PC-3 (cell line): ENCODE measurements at regions not wholly inside any gene's neighbourhood (a gene's known extent, or its start where the extent isn't known, plus 50 kb on each side); places are given as distances from the start of the nearest gene placed in this dataset.

Experiments used
- ATAC-seq: fragments of 200-7000 bp; cut with Tn5 transposase; 2 replicates; pipeline ENCODE4 v1.9.1; 2020; ENCODE audit warnings: mild to moderate bottlenecking, moderate library complexity
- BruUV-seq: library from RNA; stranded (reverse); fragments of 400-500 nt; replicated peaks from 2 replicates; lab custom pipeline; 2021; lab: Mats Ljungman, UMichigan
- CTCF ChIA-PET: fragments of 300-600 bp; sonication (Branson Sonifier 250); formaldehyde crosslinking; loops from one replicate; lab custom pipeline; 2022; ENCODE audit warnings: antibody characterized with exemption; lab: Charles Lee
- POLR2A ChIA-PET: fragments of 300-600 bp; sonication (Branson Sonifier 250); formaldehyde crosslinking; loops from one replicate; lab custom pipeline; 2022; ENCODE audit warnings: antibody characterized with exemption; ENCODE audit not compliant: unreplicated experiment; lab: Charles Lee
- DNase-seq: peaks from one replicate; pipeline ENCODE4 v3.0.0-alpha.2; 2015
- H2AFZ ChIP-seq: fragments of 300-600 bp; sonication (generic); 2 replicates; pipeline ENCODE4 v1.6.0; 2016; ENCODE audit warnings: antibody characterized with exemption, low read length
- H3F3A ChIP-seq: fragments of 300-600 bp; sonication (generic); one replicate; pipeline ENCODE4 v1.6.0; 2017; ENCODE audit warnings: antibody characterized with exemption, low read length, control low read depth, mild to moderate bottlenecking; ENCODE audit not compliant: unreplicated experiment
- H3K27ac ChIP-seq: fragments of 300-600 bp; sonication (generic); 2 replicates; pipeline ENCODE4 v1.5.1; 2016; ENCODE audit warnings: mild to moderate bottlenecking, low read length
- H3K27me3 ChIP-seq: fragments of 300-600 bp; sonication (generic); 2 replicates; pipeline ENCODE4 v1.6.1; 2016; ENCODE audit warnings: low read length, mixed read lengths
- H3K36me3 ChIP-seq: fragments of 300-600 bp; sonication (generic); 2 replicates; pipeline ENCODE4 v1.6.1; 2016; ENCODE audit warnings: low read depth, mixed run types, low read length, mixed read lengths
- H3K4me1 ChIP-seq: fragments of 300-600 bp; sonication (generic); 2 replicates; pipeline ENCODE4 v1.5.1; 2016; ENCODE audit warnings: low read length; ENCODE audit not compliant: insufficient read depth
- H3K4me2 ChIP-seq: fragments of 300-600 bp; sonication (generic); 2 replicates; pipeline ENCODE4 v1.6.0; 2016; ENCODE audit warnings: low read length
- H3K4me3 ChIP-seq: fragments of 300-600 bp; sonication (generic); 2 replicates; pipeline ENCODE4 v1.5.1; 2016; ENCODE audit warnings: mild to moderate bottlenecking, low read length, mixed read lengths
- H3K79me2 ChIP-seq: fragments of 300-600 bp; sonication (generic); 2 replicates; pipeline ENCODE4 v1.6.1; 2017; ENCODE audit warnings: low read length, mixed read lengths
- H3K9ac ChIP-seq: fragments of 300-600 bp; sonication (generic); 2 replicates; pipeline ENCODE4 v1.6.0; 2016; ENCODE audit warnings: mild to moderate bottlenecking, low read length
- H3K9me2 ChIP-seq: fragments of 300-600 bp; sonication (generic); replicated peaks from 2 replicates; pipeline ENCODE4 v1.6.1; 2016; ENCODE audit warnings: mixed run types, low read length, mixed read lengths
- H3K9me3 ChIP-seq: fragments of 300-600 bp; sonication (generic); 2 replicates; pipeline ENCODE4 v1.6.1; 2016; ENCODE audit warnings: low read length, mixed read lengths
- H4K20me1 ChIP-seq: fragments of 300-600 bp; sonication (generic); 2 replicates; pipeline ENCODE4 v1.6.1; 2016; ENCODE audit warnings: low read length, mixed read lengths
- EZH2 ChIP-seq: fragments of 300-600 bp; sonication (generic); IDR thresholded peaks from one replicate; pipeline ENCODE4 v1.6.1; 2017; ENCODE audit warnings: antibody characterized with exemption, mild to moderate bottlenecking, low read length; ENCODE audit not compliant: unreplicated experiment
- EZH2phosphoT487 ChIP-seq: fragments of 300-600 bp; sonication (generic); IDR thresholded peaks from 2 replicates; pipeline ENCODE4 v1.6.1; 2018; ENCODE audit warnings: mild to moderate bottlenecking, antibody characterized with exemption, low read length, borderline replicate concordance
- intact Hi-C: fragments of 100-400 bp; cut with micrococcal nuclease; formaldehyde crosslinking; loops from 2 replicates; pipeline ENCODE4 v1.9.0; 2023
- TF ChIP-seq, protein P1 (sequence below): fragments of 300-600 bp; sonication (generic); conservative IDR thresholded peaks from 2 replicates; pipeline ENCODE4 v1.5.1; 2017; ENCODE audit warnings: antibody characterized with exemption, low read depth, mild to moderate bottlenecking, low read length

DNA sequence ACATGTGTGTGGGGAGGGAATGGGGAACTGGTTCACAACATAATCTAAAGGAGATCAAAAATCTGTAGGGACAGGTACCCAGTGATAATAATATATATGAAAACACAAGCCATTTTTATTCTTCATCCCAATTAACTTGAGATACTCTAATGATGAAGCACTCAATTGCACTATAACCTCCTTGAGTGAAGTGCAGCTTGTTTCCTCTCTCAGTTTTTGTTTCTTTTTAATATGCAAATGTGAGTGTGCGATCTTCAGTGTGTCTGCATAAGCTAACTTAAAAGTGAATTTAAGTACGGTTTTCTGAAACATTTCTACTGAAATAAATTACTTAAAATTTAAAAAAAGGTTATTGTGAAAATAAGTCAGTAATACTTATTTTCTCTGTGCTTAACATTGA lies 623.5 kb downstream of the CDH11 start:
- H3K9ac ChIP-seq = no peak overlapping the region
- no peak overlapping the region for H3K4me2 ChIP-seq
- H3K9me3 ChIP-seq = no peaks in the 10 kb centered on the region
- H3K4me3 ChIP-seq = no peak overlapping the region
- no peaks in the 10 kb centered on the region for H4K20me1 ChIP-seq
- ATAC-seq = no peak
- intact Hi-C loops = no loop called here
- BruUV-seq = no TSS peak
- H3K4me1 ChIP-seq = no peaks in the 10 kb centered on the region
- H3K9me2 ChIP-seq = no peaks in the 10 kb centered on the region
- POLR2A ChIA-PET = no interaction called here
- no peaks in the 10 kb centered on the region for H3K79me2 ChIP-seq
- H3K36me3 ChIP-seq = no peaks in the 10 kb centered on the region
- DNase-seq = no peak
- no peak overlapping the region for H2AFZ ChIP-seq
- no peak overlapping the region for H3K27ac ChIP-seq
- H3F3A ChIP-seq = no peaks in the 10 kb centered on the region
- TF ChIP-seq, protein P1, sequence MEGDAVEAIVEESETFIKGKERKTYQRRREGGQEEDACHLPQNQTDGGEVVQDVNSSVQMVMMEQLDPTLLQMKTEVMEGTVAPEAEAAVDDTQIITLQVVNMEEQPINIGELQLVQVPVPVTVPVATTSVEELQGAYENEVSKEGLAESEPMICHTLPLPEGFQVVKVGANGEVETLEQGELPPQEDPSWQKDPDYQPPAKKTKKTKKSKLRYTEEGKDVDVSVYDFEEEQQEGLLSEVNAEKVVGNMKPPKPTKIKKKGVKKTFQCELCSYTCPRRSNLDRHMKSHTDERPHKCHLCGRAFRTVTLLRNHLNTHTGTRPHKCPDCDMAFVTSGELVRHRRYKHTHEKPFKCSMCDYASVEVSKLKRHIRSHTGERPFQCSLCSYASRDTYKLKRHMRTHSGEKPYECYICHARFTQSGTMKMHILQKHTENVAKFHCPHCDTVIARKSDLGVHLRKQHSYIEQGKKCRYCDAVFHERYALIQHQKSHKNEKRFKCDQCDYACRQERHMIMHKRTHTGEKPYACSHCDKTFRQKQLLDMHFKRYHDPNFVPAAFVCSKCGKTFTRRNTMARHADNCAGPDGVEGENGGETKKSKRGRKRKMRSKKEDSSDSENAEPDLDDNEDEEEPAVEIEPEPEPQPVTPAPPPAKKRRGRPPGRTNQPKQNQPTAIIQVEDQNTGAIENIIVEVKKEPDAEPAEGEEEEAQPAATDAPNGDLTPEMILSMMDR = no peak
- TF ChIP-seq EZH2 (no peak), EZH2phosphoT487 (no peak)
- H3K27me3 ChIP-seq = peaks cover 21% of the 10 kb centered on the region
- CTCF ChIA-PET = no interaction called here

DNA sequence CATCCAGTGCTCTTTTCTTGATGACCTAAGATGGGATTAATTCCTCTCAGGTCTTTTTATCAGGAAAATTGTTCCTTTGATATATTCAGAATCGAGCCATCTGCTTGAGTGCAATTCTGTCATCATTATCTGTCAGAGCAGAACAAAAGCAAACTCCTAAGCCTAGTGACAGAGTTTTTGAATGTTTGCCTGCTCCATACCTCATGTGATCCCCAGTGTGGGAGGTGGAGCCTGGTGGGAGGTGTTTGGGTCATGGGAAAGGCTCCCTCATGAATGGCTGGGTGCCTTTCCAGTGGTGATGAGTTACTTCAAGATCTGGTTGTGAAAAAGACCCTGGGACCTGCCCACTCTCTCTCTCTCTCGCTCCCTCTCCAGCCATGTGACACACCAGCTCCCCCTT lies 628.2 kb downstream of the CDH11 start:
- Histone ChIP-seq H3K36me3 (no peaks in the 10 kb centered on the region), H3F3A (no peaks in the 10 kb centered on the region), H3K79me2 (no peaks in the 10 kb centered on the region), H3K27ac (no peak overlapping the region), H4K20me1 (no peaks in the 10 kb centered on the region), H3K4me3 (no peak overlapping the region), H3K9me2 (no peaks in the 10 kb centered on the region), H3K9me3 (no peaks in the 10 kb centered on the region), H2AFZ (no peak overlapping the region), H3K4me2 (no peak overlapping the region), H3K27me3 (peaks cover 10% of the 10 kb centered on the region), H3K4me1 (no peaks in the 10 kb centered on the region), H3K9ac (no peak overlapping the region)
- BruUV-seq = no TSS peak
- CTCF ChIA-PET = no interaction called here
- TF ChIP-seq EZH2phosphoT487 = no peak
- TF ChIP-seq, protein P1 = no peak
- no peak for TF ChIP-seq EZH2
- POLR2A ChIA-PET = no interaction called here
- ATAC-seq (no peak), DNase-seq (no peak)
- intact Hi-C loops = no loop called here

DNA sequence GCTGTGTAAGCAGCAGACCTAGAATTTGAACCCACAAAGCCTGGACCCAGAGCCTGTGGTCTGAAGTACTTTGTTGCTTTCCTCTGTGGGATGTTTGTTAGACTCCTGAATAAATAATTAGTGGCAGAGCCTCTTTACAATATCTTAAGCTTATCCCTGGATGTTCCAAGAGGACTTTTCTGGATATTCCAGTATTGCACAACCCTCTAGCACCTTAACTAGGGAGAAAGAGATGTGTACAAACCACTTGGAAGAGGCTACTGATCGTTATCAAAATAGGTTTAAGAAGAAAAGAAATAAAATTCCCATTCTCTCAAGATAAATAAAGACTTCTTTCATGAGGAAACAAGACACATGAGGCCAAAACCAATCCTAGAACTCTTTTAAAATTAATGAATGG lies 632.4 kb downstream of the CDH11 start:
- ChIA-PET POLR2A (no interaction called here), CTCF (no interaction called here)
- Histone ChIP-seq H3K27me3 (peaks cover 9% of the 10 kb centered on the region), H2AFZ (no peak overlapping the region), H3K79me2 (no peaks in the 10 kb centered on the region), H3K9ac (no peak overlapping the region), H4K20me1 (no peaks in the 10 kb centered on the region), H3K36me3 (no peaks in the 10 kb centered on the region), H3K9me3 (no peaks in the 10 kb centered on the region), H3K27ac (no peak overlapping the region), H3K9me2 (no peaks in the 10 kb centered on the region), H3F3A (no peaks in the 10 kb centered on the region), H3K4me3 (no peak overlapping the region), H3K4me2 (no peak overlapping the region), H3K4me1 (no peaks in the 10 kb centered on the region)
- intact Hi-C loops = no loop called here
- DNase-seq (no peak), ATAC-seq (no peak)
- BruUV-seq = no TSS peak
- TF ChIP-seq, protein P1 = no peak
- TF ChIP-seq EZH2 (no peak), EZH2phosphoT487 (no peak)
